HG02840 (cell line): ENCODE measurements at regions not wholly inside any gene's neighbourhood (a gene's known extent, or its start where the extent isn't known, plus 50 kb on each side); places are given as distances from the start of the nearest gene placed in this dataset.
A peak's percentile ranks its signal among the peaks of the same experiment; 100 is the strongest.
"Not testable (repeated sequence)": the region's sequence is repeated elsewhere in the genome, so short reads cannot be mapped to it uniquely, and the experiment has no call there.

Experiments
- ATAC-seq: cut with Tn5 transposase; IDR thresholded peaks from one replicate; pipeline ENCODE4 v1.9.1; 2021; ENCODE audit warnings: mild to moderate bottlenecking, moderate library complexity, moderate number of reproducible peaks; ENCODE audit not compliant: unreplicated experiment, low FRiP score

DNA sequence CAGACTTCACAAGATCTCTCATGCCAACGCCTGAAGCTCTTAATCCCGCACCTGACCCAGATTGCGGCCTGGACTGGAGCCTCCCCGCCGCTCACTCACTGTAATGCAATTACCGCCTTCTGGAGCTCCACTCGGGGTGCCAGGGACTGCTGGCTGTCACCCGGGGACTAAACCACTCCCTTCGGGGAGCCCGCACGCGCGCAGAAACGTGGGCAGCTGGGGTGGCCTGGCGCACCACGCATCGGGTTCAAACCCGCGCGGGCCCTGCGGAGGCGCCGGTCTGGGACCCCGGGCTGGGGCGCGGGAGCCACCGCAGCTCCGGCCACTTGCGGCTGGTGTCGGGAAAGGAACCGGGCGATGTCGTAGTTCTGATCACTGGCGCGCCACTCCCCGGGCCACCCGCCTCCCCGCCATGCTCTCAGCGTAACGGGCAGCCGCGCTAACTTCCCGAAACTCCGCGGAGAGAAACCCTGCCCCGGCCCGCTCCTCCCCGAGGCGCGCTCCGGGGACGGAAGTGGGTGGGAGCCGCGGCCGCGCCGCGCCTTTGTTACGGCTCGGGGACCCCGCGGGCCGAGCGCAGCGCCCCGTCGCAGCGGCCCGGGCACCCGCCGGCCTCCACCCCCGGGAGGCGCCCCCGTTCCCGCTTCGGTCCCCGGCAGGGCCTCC, 100.3 kb upstream of the SVIL start:
- peak; percentile 33 for ATAC-seq

DNA sequence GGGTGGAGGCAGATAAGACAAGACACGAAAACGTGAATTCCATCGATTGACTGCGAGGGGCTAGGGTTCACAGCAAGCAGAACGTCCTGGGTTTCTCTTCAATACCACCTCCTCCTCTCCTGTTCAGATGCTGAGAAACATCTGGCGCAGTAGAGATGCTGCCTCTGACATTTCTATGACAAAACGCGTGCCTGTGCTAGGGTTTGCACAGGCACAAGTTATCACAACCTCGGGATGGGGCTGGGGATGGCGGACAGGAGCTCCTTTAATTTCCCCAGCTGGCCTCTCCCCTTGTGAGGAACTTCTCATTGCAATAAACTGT, 99.8 kb upstream of the SVIL start:
- no peak for ATAC-seq

DNA sequence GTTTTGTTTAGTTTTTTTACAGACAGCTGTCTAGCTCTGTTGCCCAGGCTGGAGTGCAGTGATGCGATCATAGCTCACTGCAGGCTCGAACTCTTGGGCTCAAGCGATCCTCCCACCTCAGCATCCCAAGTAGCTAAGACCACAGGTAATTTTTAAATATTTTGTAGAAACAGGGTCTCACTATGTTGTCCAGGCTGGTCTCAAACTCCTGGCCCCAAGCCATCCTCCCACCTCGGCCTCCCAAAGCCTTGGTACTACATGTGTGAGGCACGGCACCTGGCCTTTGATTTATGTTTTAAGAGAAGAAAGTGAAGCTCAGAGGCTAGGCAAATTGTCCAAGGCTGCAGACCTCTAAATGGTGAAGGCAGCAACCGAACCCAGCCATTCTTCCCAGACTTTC, 98.6 kb upstream of the SVIL start:
- no peak for ATAC-seq

DNA sequence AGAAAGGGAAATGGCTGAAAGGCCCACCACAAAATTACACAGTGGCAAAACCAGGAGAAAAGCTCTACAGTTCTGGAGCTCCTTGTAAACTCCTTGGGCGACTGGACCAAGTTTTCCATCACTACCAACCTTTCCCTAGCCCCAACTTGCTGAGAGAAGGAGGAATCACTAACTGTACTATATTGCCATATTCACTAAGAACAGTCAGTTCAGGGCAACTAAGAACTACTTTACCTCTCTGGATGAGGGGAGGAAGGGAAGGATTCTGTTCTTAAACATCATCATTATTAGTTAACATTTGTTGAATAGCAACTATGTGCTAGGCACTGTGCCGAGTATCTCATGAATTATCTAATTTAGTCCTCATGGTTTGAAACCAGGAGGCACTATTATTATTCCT, 98.1 kb upstream of the SVIL start:
- no peak for ATAC-seq

DNA sequence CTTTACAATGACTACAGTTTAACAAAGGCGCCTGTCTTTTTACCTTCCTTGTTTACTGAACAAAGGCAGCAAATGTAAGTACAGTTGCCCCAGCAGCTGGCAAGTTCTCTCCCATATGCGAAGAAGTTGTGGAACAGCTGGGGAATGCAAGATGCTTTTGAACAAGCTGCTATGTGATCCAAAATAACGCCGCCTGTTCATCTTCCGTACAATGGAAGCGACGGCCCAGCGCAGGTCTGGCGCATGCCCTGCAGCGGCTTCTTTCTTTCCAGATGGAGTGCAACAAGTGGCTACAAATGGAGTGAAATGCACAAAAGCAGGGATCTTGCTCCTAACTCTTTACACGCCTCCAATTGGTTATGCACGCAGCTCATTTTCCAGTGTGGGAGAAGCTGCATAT, 97.0 kb upstream of the SVIL start:
- ATAC-seq, result no peak

DNA sequence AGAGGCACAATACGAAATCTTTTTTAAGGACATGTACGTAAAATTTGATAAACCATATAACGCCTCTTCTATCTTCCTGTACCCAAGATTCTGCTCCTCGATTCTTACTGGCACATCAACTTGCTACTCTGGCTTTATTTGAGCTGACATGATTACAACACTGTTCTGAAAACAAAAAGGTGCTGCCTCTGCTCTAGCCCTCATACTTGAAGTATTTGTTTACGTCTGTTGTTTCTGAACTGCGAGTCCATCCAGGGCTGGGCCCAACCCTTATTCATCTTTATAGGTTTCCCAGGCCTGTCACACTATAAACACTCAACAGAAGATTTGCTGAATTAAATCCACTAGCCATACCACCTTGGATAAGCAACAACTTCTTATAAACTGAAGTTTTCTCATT, 96.2 kb upstream of the SVIL start:
- ATAC-seq, result no peak

DNA sequence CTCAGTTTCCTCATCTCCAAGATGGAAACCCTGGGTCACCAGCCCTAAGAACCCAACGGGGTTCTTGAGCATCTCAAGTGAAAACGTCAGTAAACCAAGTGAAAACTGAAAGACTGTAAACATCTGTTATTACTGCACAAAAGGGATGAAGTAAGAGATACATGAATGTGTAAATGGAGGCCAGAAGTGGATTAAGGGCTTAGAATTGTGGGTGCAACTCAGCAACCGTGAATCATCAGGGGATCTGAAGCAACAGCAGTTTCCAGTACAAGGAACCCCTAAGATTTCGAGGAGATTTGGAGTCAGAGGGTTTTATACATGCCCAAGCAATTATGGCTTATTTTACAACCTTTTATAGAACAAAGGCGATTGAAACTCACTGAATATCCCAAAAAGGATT, 95.7 kb upstream of the SVIL start:
- ATAC-seq, result no peak

DNA sequence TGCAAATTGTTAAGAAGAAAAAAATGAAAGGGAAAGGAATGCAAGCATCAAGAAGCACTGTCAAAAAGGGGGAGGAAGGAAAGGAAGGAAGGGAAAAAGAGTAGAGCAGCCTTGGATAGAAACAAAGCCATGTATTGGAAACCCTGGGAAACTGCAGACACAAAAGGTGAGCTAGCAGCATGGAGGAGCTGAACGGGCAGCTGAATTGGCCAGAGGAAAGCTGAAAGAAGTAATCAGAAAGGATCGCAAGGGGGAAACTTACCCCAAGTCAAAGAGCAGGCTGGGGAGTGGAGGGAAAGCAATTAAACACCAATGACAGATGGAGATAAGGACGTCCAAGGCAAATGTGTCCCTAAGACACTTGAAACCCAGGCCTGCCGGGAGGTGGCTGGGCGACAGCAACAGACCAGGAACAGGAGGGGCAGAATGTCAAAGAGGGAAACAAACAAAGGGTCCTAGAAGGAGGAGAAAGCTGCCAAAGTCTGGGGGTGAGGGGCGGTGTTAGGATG, 93.8 kb upstream of the SVIL start:
- ATAC-seq, result no peak

DNA sequence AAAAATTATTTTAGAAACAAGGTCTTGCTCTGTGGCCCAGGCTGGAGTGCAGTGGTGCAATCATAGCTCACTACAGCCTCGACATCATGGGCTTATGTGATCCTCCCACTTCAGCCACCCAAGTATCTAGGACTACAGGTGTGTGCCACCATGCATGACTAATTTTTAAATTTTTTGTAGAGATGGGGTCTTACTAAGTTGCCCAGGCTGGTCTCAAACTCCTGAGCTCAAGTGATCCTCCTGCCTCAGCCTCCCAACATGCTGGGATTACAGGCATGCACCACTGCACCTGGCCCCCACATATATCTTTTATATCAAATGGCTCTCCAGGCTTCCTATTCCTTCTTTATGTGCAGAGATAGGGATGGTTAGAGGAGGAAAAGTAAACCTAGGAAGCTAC, 91.2 kb upstream of the SVIL start:
- not testable (repeated sequence) for ATAC-seq

DNA sequence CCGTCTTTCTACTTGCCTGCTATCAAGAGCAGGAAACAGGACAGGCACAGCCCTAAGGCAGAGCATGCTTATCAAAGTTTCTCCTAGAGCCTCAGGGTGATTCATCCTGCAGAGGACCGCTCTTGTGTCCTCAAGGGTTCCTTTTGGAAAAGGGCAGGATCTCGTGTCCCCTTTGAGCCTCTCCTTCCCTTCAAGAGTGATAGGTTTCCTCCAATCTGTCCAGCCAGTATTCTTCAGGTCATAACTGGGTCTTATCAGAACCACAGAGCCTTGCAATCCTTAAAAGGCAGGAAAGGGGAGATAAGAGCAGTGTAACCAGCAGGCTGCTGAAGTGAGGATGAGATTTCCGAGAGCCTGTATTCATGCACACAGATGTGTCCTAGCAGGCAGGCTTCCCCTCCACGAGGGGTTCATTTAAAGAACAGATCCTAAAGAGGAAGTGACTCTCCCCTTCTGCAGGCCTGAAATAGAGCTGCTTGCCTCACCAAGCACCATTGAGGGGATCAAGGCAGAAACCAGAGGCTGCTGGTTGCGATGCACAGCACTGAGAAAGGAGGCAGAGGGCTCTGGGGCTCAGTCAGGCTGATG, 90.5 kb upstream of the SVIL start:
- no peak for ATAC-seq

DNA sequence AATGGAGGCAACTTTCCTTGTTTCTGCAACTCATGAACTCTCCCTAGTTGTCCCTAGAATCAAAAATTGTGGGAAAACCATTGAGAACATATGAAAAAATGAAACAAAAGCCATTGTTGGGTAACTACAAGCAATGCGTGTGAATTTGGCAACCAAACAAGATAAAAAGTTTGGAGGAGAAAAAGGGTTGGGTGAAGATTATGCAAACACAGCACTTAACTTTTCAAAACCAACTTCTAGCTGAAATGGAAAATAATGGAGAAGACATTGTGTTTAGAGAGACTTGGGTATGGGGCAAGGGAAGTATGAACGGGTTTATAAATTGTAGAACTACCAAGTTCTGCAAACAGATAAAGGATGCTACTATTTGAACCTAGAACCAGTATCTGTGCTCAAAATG, 89.0 kb upstream of the SVIL start:
- ATAC-seq, result no peak

DNA sequence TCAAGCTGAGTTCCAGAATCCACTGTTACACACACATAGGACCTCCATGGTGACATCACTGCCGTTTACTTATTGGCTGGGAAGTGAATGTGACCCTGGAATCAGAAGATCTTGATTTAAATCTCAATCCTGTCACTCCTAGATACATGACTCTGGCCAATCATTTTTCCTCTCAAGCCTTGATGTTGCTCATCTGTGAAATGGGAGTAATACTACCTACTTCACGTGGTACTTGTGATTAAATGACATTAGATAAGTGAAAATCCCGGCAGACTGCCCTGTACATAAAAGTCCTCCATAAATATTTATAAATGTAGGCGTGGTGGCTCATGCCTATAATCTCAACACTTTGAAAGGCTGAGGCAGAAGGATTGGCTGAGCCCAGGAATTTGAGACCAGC, 88.0 kb upstream of the SVIL start:
- no peak for ATAC-seq

DNA sequence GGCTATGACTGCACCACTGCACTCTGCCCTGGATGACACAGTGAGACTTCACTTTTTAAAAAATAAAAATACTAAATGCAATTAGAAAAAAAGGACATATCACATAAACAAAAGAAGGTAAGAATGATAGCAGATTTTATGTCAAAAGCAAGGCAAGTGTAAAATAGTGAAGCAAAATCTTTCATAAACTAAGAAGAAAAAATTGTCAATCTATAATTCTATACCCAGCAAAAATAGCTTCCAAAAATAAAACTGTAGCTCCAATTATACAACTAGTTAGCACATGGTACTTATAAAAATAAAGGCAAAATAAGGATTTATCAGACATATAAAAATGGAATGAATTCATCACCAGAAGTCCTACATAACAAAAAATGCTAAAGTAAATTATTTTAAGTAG, 85.4 kb upstream of the SVIL start:
- ATAC-seq, result no peak

DNA sequence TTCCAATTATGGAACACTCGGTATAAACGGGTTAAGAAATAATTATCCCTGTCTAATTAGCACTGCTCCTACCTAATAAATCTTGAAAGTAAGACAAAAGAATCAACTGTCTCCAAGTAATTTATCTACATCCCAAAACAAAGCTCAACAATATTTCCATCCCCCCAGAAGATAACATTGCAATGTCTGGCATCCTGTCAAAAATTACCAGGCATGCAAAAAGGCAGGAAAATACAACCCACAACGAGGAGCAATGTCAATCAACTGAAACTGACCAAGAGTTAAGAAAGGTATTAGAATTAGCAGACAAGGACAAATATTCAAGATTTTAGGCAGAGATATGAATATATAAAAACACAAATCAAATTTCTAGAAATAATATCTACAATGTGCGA, 84.5 kb upstream of the SVIL start:
- ATAC-seq, result no peak

DNA sequence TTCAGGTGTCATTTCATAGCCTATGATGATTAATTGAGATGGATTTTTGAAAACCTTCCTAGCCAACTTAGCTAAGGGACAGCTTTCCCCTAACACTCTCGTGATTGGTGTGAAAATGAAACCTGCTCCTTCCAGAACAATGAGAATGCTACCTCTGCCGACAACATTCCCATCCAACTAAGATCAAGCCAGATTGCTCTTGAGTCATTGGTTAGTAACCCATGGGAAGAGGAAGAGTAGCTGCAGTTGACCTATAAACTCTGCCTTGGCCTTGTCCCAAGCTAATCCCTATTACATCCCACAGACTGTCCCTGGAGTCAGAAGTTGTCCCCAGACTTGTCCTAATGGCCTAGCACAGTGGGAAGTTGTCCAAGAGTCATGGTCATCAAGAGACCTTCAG, 80.5 kb upstream of the SVIL start:
- ATAC-seq, result no peak

DNA sequence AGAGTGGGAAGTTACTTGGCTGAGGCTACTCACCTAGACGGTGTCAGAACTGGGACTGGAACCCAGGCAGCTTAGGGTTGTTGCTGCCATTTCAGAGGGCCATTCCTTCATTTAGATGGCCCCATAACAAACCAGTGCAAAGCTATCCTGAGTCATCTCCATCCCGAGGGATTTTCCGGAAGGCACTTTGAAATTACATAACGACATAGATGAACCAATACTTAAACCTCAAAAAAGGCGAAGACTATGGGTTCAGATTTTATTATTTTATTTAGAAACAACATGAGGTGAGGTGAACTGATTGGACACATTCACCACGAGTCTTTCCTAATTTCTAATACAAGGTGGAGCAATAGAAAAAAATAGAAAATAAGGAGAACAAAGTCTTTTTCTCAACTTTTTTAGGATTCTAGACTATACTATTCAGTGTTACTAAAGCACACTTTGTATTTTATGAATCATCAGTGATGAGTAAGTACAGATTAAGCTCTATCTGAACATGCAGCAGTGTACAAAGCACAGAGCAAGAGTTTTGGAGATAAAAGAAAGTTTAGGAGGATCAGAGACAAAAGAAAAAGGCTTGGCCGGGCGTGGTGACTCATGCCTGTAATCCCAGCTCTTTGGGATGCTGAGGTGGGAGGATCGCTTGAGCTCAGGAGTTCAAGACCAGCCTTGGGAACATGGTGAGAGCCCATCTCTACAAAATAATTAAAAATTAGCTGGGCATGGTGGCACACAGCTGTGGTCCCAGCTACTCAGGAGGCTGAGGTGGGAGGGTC, 79.5 kb upstream of the SVIL start:
- ATAC-seq, result no peak

DNA sequence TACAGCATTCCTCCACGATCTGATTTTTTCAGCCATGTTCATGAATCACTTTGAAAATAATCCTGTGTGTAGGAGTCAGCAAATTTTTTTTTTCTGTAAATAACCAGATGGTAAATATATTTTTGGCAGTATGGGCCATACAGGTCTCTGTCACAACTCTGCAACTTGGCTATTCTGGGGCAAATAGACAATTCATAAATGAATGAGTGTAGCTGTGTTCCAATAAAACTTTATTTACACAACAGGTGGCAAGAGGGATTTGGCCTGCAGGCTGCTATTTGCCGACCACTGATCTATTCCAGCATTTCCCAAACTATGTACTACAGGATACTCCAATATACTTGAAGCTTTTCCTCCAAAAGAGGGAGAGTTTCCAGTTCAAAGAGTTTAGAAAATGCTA, 78.7 kb upstream of the SVIL start:
- ATAC-seq, result no peak

DNA sequence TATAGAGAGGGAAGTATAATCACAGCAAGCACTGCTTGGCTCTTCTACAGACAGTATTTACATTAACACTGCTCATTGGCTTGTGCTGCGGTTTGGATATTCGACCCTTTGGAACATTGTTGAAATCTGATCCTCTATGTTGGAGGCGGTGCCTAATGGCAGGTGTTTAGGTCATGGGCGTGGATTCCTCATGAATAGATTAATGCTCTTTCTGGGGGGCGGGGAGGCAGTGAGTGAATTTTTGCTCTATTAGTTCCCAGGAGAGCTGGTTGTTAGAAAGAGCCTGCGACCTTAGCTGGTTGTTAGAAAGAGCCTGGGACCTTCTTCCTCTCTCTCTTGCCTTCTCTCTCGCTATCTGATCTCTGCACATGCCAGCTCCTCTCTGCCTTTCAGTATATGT, 77.3 kb upstream of the SVIL start:
- no peak for ATAC-seq

DNA sequence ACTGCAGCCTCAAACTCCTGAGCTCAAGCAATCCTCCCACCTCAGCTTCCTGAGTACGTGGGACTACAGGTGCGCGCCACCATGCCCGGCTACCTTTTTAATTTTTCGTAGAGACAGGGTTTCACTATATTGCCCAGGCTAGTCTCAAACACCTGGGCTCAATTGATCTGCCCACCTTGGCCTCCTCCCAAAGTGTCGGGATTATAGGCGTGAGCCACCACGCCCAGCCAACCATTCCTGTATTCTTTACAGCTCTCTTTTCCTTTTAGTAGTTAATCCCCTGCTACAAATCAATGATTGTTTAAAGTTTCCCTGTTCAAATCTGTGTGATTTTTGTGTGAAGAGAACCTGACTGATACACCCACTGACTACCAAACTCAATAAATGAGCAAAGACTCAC, 75.4 kb upstream of the SVIL start:
- ATAC-seq, result no peak

DNA sequence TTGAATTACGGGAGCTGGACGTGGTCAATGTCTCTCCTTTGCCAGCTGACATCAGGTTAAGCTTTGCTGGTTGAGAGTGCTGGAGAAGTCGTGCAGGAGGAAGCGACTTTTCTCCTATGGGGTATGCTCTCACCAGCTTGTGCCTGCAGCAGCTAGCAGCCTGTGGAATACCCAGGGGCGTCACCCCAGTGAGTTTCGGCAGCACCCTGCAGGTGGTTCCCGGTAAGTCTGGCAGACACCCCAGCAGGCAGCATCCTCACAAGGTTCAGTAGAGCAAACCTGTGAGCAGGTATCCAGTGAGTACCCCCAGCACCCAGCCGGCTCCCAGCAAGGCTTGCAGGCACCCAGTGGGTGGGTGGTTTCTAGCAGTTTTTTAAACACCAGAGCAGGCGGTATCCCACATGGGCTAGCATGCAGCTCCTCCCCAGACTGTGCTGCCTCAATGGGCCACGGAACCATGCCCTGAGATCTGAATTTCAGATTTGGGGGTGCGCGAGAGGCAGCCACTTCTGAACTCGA, 74.8 kb upstream of the SVIL start:
- no peak for ATAC-seq

DNA sequence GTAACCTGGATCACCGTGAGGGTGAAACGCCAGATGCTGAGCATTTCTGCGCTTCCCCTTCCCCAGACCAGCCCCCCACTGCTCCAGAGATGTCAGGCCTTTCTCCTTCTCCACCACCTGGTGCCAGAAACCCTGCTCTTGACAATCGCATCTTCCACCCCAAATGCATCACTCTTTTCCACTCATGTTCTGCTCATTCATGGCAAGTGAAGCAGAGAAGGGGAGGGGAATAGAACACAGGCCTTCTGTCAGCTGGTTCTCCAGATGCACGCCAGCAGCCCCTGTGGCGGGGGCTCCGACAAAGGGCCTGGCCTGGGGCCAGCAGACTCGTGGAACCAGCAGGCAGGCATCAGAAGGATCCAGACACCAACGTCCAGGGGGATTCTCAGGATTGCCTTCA, 68.5 kb upstream of the SVIL start:
- ATAC-seq, result no peak
